H1 (cell line): ENCODE measurements at regions not wholly inside any gene's neighbourhood (a gene's known extent, or its start where the extent isn't known, plus 50 kb on each side); places are given as distances from the start of the nearest gene placed in this dataset.

Experiments used
- BRCA1 ChIP-seq: IDR thresholded peaks from 2 replicates; pipeline ENCODE4 v1.6.1; 2012; ENCODE audit warnings: low read depth, low read length, improper control_type of control experiment
- CBX5 ChIP-seq: fragments of 300-800, 300-1000 bp; sonication (generic); IDR thresholded peaks from 2 replicates; pipeline ENCODE4 v1.7.1; 2016; ENCODE audit warnings: antibody characterized with exemption, low read length, low read depth
- CTCF ChIP-seq, 3 experiments: IDR thresholded peaks; 1 replicate in 2 of 3; 2 replicates in 1 of 3; pipeline versions ENCODE4 v1.5.1 to v1.6.1; 2011; ENCODE audit warnings: low read length in 3 of 3, mild to moderate bottlenecking in 3 of 3, inconsistent platforms in 2 of 3, low read depth in 1 of 3, moderate library complexity in 1 of 3; ENCODE audit not compliant: insufficient read depth in 1 of 3; ENCODE audit errors: control extremely low read depth in 1 of 3
- EP300 ChIP-seq, 2 experiments: IDR thresholded peaks; 1 replicate in 1 of 2; 2 replicates in 1 of 2; pipeline ENCODE4 v1.6.1; 2011 to 2012; ENCODE audit warnings: low read depth in 2 of 2, low read length in 2 of 2, mild to moderate bottlenecking in 2 of 2, borderline replicate concordance in 1 of 2, inconsistent platforms in 1 of 2, moderate library complexity in 1 of 2
- EZH2 ChIP-seq: fragments of 200-600 bp; sonication (generic); IDR thresholded peaks from 2 replicates; pipeline ENCODE4 v1.7.1; 2012; ENCODE audit warnings: low read depth, mild to moderate bottlenecking, moderate library complexity, low read length, inconsistent platforms; ENCODE audit not compliant: severe bottlenecking
- POLR2A ChIP-seq, 2 experiments: IDR thresholded peaks; 1 replicate in 1 of 2; 2 replicates in 1 of 2; pipeline ENCODE4 v1.6.1; 2011; ENCODE audit warnings: low read depth in 2 of 2, low read length in 2 of 2, mild to moderate bottlenecking in 2 of 2; ENCODE audit errors: control extremely low read depth in 1 of 2
- POLR2AphosphoS5 ChIP-seq: IDR thresholded peaks from 2 replicates; pipeline ENCODE4 v1.6.1; 2011; ENCODE audit warnings: low read depth, low read length
- TAF1 ChIP-seq: IDR thresholded peaks from 2 replicates; pipeline ENCODE4 v1.6.1; 2011; ENCODE audit warnings: mild to moderate bottlenecking, low read depth, low read length
- TEAD4 ChIP-seq: IDR thresholded peaks from 2 replicates; pipeline ENCODE4 v1.6.1; 2012; ENCODE audit warnings: low read depth, low read length, inconsistent platforms, mixed read lengths
- TF ChIP-seq, protein P1 (sequence below): IDR thresholded peaks from 2 replicates; pipeline ENCODE4 v1.6.1; 2012; ENCODE audit warnings: inconsistent platforms

DNA sequence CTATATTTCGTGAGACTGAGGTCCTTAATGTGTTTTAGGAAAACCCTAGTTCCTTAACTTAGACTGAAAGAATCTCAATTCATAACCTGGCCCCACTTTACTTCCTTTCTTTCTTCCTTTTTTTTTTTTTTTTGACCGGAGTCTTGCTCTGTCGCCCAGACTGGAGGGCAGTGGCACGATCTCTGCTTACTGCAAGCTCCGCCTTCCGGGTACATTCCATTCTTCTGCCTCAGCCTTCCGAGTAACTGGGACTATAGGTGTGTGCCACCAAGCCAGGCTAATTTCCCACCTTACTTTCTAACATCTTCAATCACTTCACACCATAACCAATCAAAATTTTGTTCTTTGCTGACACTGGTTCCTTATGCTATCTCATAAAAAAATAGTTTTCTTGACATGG lies 2097.0 kb downstream of the PCDH9 start:
- no peak for TF ChIP-seq CTCF (IDR thresholded peaks at IDR 0.05; ENCODE audit: control extremely low read depth in 1 of 3, insufficient read depth in 1 of 3, low read depth in 1 of 3, low read length in 3 of 3)
- TF ChIP-seq POLR2A (IDR thresholded peaks at IDR 0.05; ENCODE audit: control extremely low read depth in 1 of 2, low read depth in 2 of 2, low read length in 2 of 2), result no peak
- no peak for TF ChIP-seq TAF1
- TF ChIP-seq POLR2AphosphoS5, result no peak
- TF ChIP-seq BRCA1, result no peak
- TF ChIP-seq, protein P1, sequence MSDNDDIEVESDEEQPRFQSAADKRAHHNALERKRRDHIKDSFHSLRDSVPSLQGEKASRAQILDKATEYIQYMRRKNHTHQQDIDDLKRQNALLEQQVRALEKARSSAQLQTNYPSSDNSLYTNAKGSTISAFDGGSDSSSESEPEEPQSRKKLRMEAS, result no peak
- TF ChIP-seq CBX5, result no peak
- no peak for TF ChIP-seq EZH2
- no peak for TF ChIP-seq TEAD4
- no peak for TF ChIP-seq EP300 (IDR thresholded peaks at IDR 0.05; ENCODE audit: borderline replicate concordance in 1 of 2, low read depth in 2 of 2, low read length in 2 of 2)
